ENCODE measurements at regions not wholly inside any gene's neighbourhood (a gene's known extent, or its start where the extent isn't known, plus 50 kb on each side); places are given as distances from the start of the nearest gene placed in this dataset.

DNA sequence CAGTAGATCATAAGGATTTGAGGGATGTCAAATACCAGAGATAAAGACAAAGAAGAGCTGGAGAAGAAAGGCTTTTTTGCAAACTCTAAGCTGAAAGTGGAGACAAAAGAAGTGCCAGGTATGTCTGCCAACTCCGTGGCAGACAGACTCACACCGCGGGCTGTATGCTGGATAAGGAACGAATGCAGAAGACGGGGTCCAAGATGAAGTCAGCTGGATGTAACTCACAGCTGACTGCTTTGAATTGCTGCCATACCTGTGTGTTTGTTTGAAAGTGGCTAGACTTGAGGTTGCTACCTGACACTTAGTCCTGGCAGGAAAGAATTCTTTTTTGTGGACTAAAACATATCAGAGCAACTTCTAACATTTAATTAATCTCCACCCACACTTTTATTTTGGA, 398.8 kb downstream of the DLEU7 start:
- Histone ChIP-seq H3K27ac (ENCODE audit: low read length) (no peak overlapping the region), H3K9ac (ENCODE audit: low read depth, low read length) (no peak overlapping the region; the same call in 1 of the 2 replicates), H3K9me3 (ENCODE audit: insufficient read depth, low read depth, low read length) (no peaks in the 10 kb centered on the region), H3K27me3 (ENCODE audit: insufficient read depth, low read length) (no peaks in the 10 kb centered on the region), H3K4me1 (ENCODE audit: insufficient read depth, low read length) (peaks cover 35% of the 10 kb centered on the region; the same call in 1 of the 2 replicates), H3K4me3 (ENCODE audit: low read length) (no peak overlapping the region), H3K36me3 (ENCODE audit: insufficient read depth, low read depth, low read length) (no peaks in the 10 kb centered on the region)

- Histone ChIP-seq H3K36me3 (ENCODE audit: insufficient read depth, low read depth, low read length) (no peaks in the 10 kb centered on the region), H3K9ac (ENCODE audit: low read depth, low read length) (no peak overlapping the region), H3K27ac (ENCODE audit: low read length) (no peak overlapping the region), H3K27me3 (ENCODE audit: insufficient read depth, low read length) (no peaks in the 10 kb centered on the region), H3K4me1 (ENCODE audit: insufficient read depth, low read length) (peaks cover 35% of the 10 kb centered on the region; the same call in 1 of the 2 replicates), H3K4me3 (ENCODE audit: low read length) (no peak overlapping the region), H3K9me3 (ENCODE audit: insufficient read depth, low read depth, low read length) (no peaks in the 10 kb centered on the region)
Measured at GRCh38 chr13:50446611-50447010, 396.9 kb downstream of the DLEU7 start.

DNA sequence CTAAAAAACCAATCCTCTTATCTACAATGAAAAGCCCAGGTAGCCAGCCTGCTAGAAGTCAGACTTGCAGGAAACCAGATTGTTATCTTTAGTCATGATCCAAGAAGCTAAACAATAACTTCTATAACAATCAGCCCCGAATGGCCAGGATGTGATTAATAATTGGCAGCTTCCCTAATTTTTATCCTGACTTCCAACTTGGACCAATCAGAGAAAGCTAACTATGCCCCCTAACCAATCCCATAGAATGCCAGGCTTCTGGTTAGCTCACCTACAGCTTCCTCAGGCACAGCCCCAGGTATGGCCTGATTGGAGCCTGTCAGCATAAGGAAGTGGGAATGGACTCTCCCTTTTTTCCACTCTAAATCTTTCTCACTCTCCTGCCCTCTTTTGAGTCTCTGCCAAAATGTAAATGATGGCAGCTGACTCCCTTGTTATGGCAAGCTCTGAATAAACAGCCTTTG, 394.9 kb downstream of the DLEU7 start:
- H3K27ac ChIP-seq (ENCODE audit: low read length) = no peak overlapping the region
- H3K9ac ChIP-seq (ENCODE audit: low read depth, low read length) = no peak overlapping the region
- peaks cover 37% of the 10 kb centered on the region; the same call in 1 of the 2 replicates for H3K4me1 ChIP-seq (ENCODE audit: insufficient read depth, low read length)

DNA sequence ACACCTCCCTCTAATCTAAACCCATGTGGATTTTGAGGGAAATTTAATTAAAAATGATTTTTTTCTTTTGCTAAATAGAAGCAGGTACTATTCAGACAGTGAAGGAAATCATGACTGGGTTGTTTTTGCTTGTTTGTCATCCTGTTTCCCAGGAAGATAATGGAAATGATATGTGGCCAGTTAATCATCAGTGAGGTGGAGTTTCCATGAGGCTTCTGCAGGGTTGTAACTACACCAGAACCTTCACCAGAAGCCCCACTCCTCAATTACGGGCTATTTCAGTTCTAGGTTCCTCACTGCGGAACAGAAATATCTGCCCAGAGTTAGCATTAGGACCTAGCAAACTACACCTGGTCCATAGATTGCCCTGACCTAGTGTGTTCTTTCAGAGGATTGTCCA, 394.0 kb downstream of the DLEU7 start:
- H3K27me3 ChIP-seq (ENCODE audit: insufficient read depth, low read length) = no peaks in the 10 kb centered on the region
- no peak overlapping the region for H3K27ac ChIP-seq (ENCODE audit: low read length)
- H3K9ac ChIP-seq (ENCODE audit: low read depth, low read length) = no peak overlapping the region
- no peaks in the 10 kb centered on the region for H3K9me3 ChIP-seq (ENCODE audit: insufficient read depth, low read depth, low read length)
- H3K36me3 ChIP-seq (ENCODE audit: insufficient read depth, low read depth, low read length) = no peaks in the 10 kb centered on the region
- peaks cover 37% of the 10 kb centered on the region; the same call in 1 of the 2 replicates for H3K4me1 ChIP-seq (ENCODE audit: insufficient read depth, low read length)
- no peak overlapping the region for H3K4me3 ChIP-seq (ENCODE audit: low read length)

More for the DNA sequence above, 394.9 kb downstream of the DLEU7 start:
- no peaks in the 10 kb centered on the region for H3K27me3 ChIP-seq (ENCODE audit: insufficient read depth, low read length)
- H3K36me3 ChIP-seq (ENCODE audit: insufficient read depth, low read depth, low read length) = no peaks in the 10 kb centered on the region
- H3K4me3 ChIP-seq (ENCODE audit: low read length) = no peak overlapping the region
- H3K9me3 ChIP-seq (ENCODE audit: insufficient read depth, low read depth, low read length) = no peaks in the 10 kb centered on the region

DNA sequence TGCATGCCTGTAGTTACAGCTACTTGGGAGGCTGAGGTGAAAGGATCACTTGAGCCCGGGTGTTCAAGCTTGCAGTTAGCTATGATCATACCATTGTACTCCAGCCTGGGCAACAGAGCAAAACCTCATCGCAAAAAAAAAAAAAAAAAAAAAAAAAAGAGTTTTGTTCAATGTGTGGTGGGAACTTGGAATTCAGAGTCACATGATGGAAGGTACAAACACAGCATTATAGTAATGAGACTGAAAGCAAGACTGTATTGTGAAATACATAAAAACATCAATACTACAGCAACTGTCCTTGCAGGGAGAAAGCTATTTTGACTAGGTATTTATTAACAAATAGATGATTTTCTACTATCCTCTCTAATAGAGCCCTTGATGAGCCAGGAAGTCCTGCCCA, 393.2 kb downstream of the DLEU7 start:
- Histone ChIP-seq H3K27ac (ENCODE audit: low read length) (no peak overlapping the region), H3K36me3 (ENCODE audit: insufficient read depth, low read depth, low read length) (no peaks in the 10 kb centered on the region), H3K4me3 (ENCODE audit: low read length) (no peak overlapping the region), H3K9me3 (ENCODE audit: insufficient read depth, low read depth, low read length) (no peaks in the 10 kb centered on the region), H3K4me1 (ENCODE audit: insufficient read depth, low read length) (peaks cover 30% of the 10 kb centered on the region; the same call in 1 of the 2 replicates), H3K9ac (ENCODE audit: low read depth, low read length) (no peak overlapping the region), H3K27me3 (ENCODE audit: insufficient read depth, low read length) (no peaks in the 10 kb centered on the region)

- Histone ChIP-seq H3K27me3 (ENCODE audit: insufficient read depth, low read length) (no peaks in the 10 kb centered on the region), H3K27ac (ENCODE audit: low read length) (no peak overlapping the region), H3K9me3 (ENCODE audit: insufficient read depth, low read depth, low read length) (no peaks in the 10 kb centered on the region), H3K4me3 (ENCODE audit: low read length) (no peak overlapping the region), H3K4me1 (ENCODE audit: insufficient read depth, low read length) (peaks cover 20% of the 10 kb centered on the region; the same call in 1 of the 2 replicates), H3K36me3 (ENCODE audit: insufficient read depth, low read depth, low read length) (no peaks in the 10 kb centered on the region), H3K9ac (ENCODE audit: low read depth, low read length) (no peak overlapping the region)
Measured at GRCh38 chr13:50451609-50452008, 391.9 kb downstream of the DLEU7 start.

DNA sequence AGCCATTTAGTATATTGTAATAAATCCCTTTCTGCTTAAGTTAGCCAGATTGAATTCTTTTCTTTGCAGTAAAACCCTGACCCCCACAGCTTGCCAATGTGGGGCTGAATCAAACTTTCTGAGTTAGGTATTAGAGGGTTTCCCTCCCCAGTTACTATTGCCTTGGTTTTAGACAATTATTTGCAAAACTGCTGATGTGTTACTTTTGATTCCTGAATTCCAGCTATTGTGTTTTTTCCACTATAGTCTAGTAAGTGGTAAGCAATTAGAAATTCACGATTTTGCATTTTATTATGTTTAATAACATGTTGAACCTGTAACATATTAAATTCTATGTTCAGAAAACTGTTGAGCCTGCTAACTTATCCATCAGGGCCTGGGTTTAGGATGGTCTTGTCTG, 391.5 kb downstream of the DLEU7 start:
- no peak overlapping the region for H3K27ac ChIP-seq (ENCODE audit: low read length)
- H3K27me3 ChIP-seq (ENCODE audit: insufficient read depth, low read length) = no peaks in the 10 kb centered on the region

DNA sequence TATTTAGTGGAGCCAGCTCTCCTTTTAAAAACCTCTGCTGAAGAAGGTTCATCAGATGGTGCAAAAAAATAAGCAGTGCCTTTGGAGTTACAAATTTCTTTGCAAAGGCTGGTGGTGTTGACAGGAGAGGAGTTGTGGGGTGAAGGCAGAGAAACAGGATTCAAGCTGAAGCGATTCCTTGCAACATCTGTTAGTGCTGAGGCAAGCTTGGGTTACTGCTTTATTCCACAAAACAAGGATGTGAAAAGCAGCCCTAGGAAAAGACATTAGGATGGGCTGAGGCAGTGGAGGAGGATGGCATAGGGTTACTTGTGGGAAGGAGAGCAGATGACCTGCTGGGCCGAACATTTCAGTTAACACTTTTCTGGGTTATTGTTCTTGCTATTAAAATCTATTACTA, 390.7 kb downstream of the DLEU7 start:
- Histone ChIP-seq H3K27ac (ENCODE audit: low read length) (no peak overlapping the region), H3K9ac (ENCODE audit: low read depth, low read length) (no peak overlapping the region), H3K9me3 (ENCODE audit: insufficient read depth, low read depth, low read length) (no peaks in the 10 kb centered on the region), H3K4me1 (ENCODE audit: insufficient read depth, low read length) (peaks cover 12% of the 10 kb centered on the region; the same call in 1 of the 2 replicates), H3K36me3 (ENCODE audit: insufficient read depth, low read depth, low read length) (no peaks in the 10 kb centered on the region), H3K27me3 (ENCODE audit: insufficient read depth, low read length) (no peaks in the 10 kb centered on the region), H3K4me3 (ENCODE audit: low read length) (no peak overlapping the region)

More for the DNA sequence above, 391.5 kb downstream of the DLEU7 start:
- Histone ChIP-seq H3K9me3 (ENCODE audit: insufficient read depth, low read depth, low read length) (no peaks in the 10 kb centered on the region), H3K36me3 (ENCODE audit: insufficient read depth, low read depth, low read length) (no peaks in the 10 kb centered on the region), H3K9ac (ENCODE audit: low read depth, low read length) (no peak overlapping the region), H3K4me1 (ENCODE audit: insufficient read depth, low read length) (peaks cover 17% of the 10 kb centered on the region; the same call in 1 of the 2 replicates), H3K4me3 (ENCODE audit: low read length) (no peak overlapping the region)

- Histone ChIP-seq H3K4me1 (ENCODE audit: insufficient read depth, low read length) (peaks cover 12% of the 10 kb centered on the region; the same call in 1 of the 2 replicates), H3K27me3 (ENCODE audit: insufficient read depth, low read length) (no peaks in the 10 kb centered on the region), H3K4me3 (ENCODE audit: low read length) (no peak overlapping the region), H3K9ac (ENCODE audit: low read depth, low read length) (no peak overlapping the region), H3K9me3 (ENCODE audit: insufficient read depth, low read depth, low read length) (no peaks in the 10 kb centered on the region), H3K36me3 (ENCODE audit: insufficient read depth, low read depth, low read length) (no peaks in the 10 kb centered on the region), H3K27ac (ENCODE audit: low read length) (no peak overlapping the region)
Measured at GRCh38 chr13:50453188-50453587, 390.3 kb downstream of the DLEU7 start.

- no peak overlapping the region for H3K4me3 ChIP-seq (ENCODE audit: low read length)
- no peaks in the 10 kb centered on the region for H3K36me3 ChIP-seq (ENCODE audit: insufficient read depth, low read depth, low read length)
- H3K9me3 ChIP-seq (ENCODE audit: insufficient read depth, low read depth, low read length) = no peaks in the 10 kb centered on the region
- H3K27ac ChIP-seq (ENCODE audit: low read length) = no peak overlapping the region
- peaks cover 2% of the 10 kb centered on the region; the same call in 1 of the 2 replicates for H3K4me1 ChIP-seq (ENCODE audit: insufficient read depth, low read length)
- no peak overlapping the region for H3K9ac ChIP-seq (ENCODE audit: low read depth, low read length)
- H3K27me3 ChIP-seq (ENCODE audit: insufficient read depth, low read length) = no peaks in the 10 kb centered on the region
Measured at GRCh38 chr13:50456111-50456510, 387.4 kb downstream of the DLEU7 start.

- H3K9ac ChIP-seq (ENCODE audit: low read depth, low read length) = no peak overlapping the region
- no peak overlapping the region for H3K4me3 ChIP-seq (ENCODE audit: low read length)
- no peaks in the 10 kb centered on the region for H3K36me3 ChIP-seq (ENCODE audit: insufficient read depth, low read depth, low read length)
- no peaks in the 10 kb centered on the region for H3K27me3 ChIP-seq (ENCODE audit: insufficient read depth, low read length)
- H3K9me3 ChIP-seq (ENCODE audit: insufficient read depth, low read depth, low read length) = no peaks in the 10 kb centered on the region
- no peak overlapping the region for H3K27ac ChIP-seq (ENCODE audit: low read length)
- H3K4me1 ChIP-seq (ENCODE audit: insufficient read depth, low read length) = peaks cover 2% of the 10 kb centered on the region; the same call in 1 of the 2 replicates
Measured at GRCh38 chr13:50457415-50458393, 385.8 kb downstream of the DLEU7 start.

DNA sequence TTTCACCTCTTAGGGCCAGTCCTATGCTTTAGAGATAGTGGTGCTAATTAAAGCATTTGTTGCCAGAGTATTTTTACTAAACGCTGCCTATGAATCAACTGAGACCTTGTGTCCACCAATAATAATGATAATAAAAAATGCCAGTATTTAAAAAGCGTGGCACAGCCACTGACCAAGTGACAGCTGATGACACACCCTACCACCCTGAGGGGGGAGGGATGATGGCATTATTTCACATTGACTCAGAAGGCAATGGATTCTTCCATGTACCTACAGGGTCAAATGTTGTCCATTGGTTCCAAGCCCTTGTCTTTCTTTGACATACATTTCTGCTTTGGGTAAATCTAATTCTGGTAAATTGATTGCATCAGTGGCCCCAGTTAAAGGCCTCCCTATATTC, 384.4 kb downstream of the DLEU7 start:
- Histone ChIP-seq H3K9ac (ENCODE audit: low read depth, low read length) (no peak overlapping the region), H3K27ac (ENCODE audit: low read length) (no peak overlapping the region), H3K4me3 (ENCODE audit: low read length) (no peak overlapping the region)

More for the DNA sequence above, 384.4 kb downstream of the DLEU7 start:
- H3K4me1 ChIP-seq (ENCODE audit: insufficient read depth, low read length) = no peaks in the 10 kb centered on the region
- H3K36me3 ChIP-seq (ENCODE audit: insufficient read depth, low read depth, low read length) = no peaks in the 10 kb centered on the region
- H3K9me3 ChIP-seq (ENCODE audit: insufficient read depth, low read depth, low read length) = no peaks in the 10 kb centered on the region
- H3K27me3 ChIP-seq (ENCODE audit: insufficient read depth, low read length) = no peaks in the 10 kb centered on the region

All from iPS-20b (cell line).